ENCODE measurements at regions not wholly inside any gene's neighbourhood (a gene's known extent, or its start where the extent isn't known, plus 50 kb on each side); places are given as distances from the start of the nearest gene placed in this dataset.

DNA sequence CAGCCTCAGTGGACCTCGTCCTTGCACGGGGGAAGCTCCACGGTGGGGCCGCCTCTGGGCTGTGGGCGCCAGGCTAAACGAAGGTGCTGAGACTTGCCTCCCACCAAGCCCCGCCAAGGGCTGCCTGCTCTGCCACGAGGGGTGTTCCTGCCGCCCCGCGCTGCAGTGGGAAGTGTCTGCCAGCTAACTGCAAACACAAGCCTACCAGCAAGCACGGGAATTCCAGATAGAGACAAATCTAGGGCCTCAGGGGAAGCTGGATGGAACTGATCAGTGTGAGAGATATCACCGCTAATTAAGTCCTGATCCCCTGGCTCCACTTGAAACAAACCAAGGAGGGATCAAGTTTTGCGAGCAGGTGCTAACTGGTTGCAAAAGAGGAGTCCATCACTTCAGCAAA lies 181.6 kb upstream of the LEF1 start:
- H3K4me1 Mint-ChIP-seq (ENCODE audit: low read depth, unreplicated experiment) = peaks cover 20% of the 10 kb centered on the region
- TF ChIP-seq, protein P1, sequence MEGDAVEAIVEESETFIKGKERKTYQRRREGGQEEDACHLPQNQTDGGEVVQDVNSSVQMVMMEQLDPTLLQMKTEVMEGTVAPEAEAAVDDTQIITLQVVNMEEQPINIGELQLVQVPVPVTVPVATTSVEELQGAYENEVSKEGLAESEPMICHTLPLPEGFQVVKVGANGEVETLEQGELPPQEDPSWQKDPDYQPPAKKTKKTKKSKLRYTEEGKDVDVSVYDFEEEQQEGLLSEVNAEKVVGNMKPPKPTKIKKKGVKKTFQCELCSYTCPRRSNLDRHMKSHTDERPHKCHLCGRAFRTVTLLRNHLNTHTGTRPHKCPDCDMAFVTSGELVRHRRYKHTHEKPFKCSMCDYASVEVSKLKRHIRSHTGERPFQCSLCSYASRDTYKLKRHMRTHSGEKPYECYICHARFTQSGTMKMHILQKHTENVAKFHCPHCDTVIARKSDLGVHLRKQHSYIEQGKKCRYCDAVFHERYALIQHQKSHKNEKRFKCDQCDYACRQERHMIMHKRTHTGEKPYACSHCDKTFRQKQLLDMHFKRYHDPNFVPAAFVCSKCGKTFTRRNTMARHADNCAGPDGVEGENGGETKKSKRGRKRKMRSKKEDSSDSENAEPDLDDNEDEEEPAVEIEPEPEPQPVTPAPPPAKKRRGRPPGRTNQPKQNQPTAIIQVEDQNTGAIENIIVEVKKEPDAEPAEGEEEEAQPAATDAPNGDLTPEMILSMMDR (IDR thresholded peaks at IDR 0.05; ENCODE audit: insufficient read depth in 1 of 2, low read depth in 1 of 2, low read length in 1 of 2, severe bottlenecking in 1 of 2, unreplicated experiment in 1 of 2) = no peak
- Histone ChIP-seq H3K4me3 (ENCODE audit: low read depth, low read length) (no peak overlapping the region), H3K9me3 (no peaks in the 10 kb centered on the region), H3K27me3 (replicated peaks; ENCODE audit: control insufficient read depth, insufficient read depth, low read length) (no peaks in the 10 kb centered on the region), H3K4me1 (peaks cover 28% of the 10 kb centered on the region), H3K36me3 (ENCODE audit: control insufficient read depth, insufficient read depth, low read length) (no peaks in the 10 kb centered on the region)
- H3K27ac Mint-ChIP-seq (ENCODE audit: unreplicated experiment) = no peak overlapping the region
- ChIA-PET CTCF (no interaction called here), POLR2A (no interaction called here)
- BruUV-seq (replicated peaks) = no TSS peak
- H3K36me3 Mint-ChIP-seq (ENCODE audit: insufficient read depth, unreplicated experiment) = no peaks in the 10 kb centered on the region
- no peaks in the 10 kb centered on the region for H3K9me3 Mint-ChIP-seq (ENCODE audit: unreplicated experiment)
- H3K27me3 Mint-ChIP-seq (ENCODE audit: insufficient read depth, unreplicated experiment) = no peaks in the 10 kb centered on the region
- DNase-seq = no peak
- H3K4me3 Mint-ChIP-seq (ENCODE audit: unreplicated experiment) = no peak overlapping the region
- intact Hi-C loops (cut with micrococcal nuclease; ENCODE audit: unreplicated experiment) = loop anchor here (5.0 kb wide), 1 partner anchor 183 kb away; the partner anchor contains the start of gene LEF1

DNA sequence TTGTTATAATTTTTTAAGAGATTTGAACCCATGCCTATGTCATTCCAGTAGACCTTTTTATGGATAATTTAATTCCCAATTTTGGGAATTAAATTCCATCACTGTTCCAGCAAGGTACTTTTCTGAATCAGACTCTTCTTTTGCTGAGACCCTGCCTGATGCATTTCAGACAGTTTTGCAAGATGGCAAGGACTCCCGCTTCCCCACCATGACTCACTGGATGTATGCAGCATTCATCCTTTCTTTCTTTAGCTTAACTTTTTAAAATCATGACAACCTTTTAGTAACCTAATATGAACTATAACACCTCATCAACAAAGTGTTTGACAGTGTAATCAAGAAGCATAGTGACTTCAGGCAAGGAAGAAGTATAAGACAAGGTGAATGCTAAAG lies 178.1 kb upstream of the LEF1 start:
- Mint-ChIP-seq H3K4me3 (ENCODE audit: unreplicated experiment) (no peak overlapping the region), H3K27me3 (ENCODE audit: insufficient read depth, unreplicated experiment) (no peaks in the 10 kb centered on the region), H3K9me3 (ENCODE audit: unreplicated experiment) (no peaks in the 10 kb centered on the region), H3K27ac (ENCODE audit: unreplicated experiment) (no peak overlapping the region), H3K36me3 (ENCODE audit: insufficient read depth, unreplicated experiment) (no peaks in the 10 kb centered on the region), H3K4me1 (ENCODE audit: low read depth, unreplicated experiment) (peaks cover 2% of the 10 kb centered on the region)
- Histone ChIP-seq H3K27me3 (replicated peaks; ENCODE audit: control insufficient read depth, insufficient read depth, low read length) (no peaks in the 10 kb centered on the region), H3K4me3 (ENCODE audit: low read depth, low read length) (no peak overlapping the region), H3K9me3 (no peaks in the 10 kb centered on the region), H3K36me3 (ENCODE audit: control insufficient read depth, insufficient read depth, low read length) (no peaks in the 10 kb centered on the region), H3K4me1 (peaks cover 7% of the 10 kb centered on the region)
- no peak for DNase-seq
- POLR2A ChIA-PET = no interaction called here
- TF ChIP-seq, protein P1 (IDR thresholded peaks at IDR 0.05; ENCODE audit: insufficient read depth in 1 of 2, low read depth in 1 of 2, low read length in 1 of 2, severe bottlenecking in 1 of 2, unreplicated experiment in 1 of 2) = no peak
- CTCF ChIA-PET = no interaction called here
- no TSS peak for BruUV-seq (replicated peaks)
- intact Hi-C loops (cut with micrococcal nuclease; ENCODE audit: unreplicated experiment) = no loop called here

DNA sequence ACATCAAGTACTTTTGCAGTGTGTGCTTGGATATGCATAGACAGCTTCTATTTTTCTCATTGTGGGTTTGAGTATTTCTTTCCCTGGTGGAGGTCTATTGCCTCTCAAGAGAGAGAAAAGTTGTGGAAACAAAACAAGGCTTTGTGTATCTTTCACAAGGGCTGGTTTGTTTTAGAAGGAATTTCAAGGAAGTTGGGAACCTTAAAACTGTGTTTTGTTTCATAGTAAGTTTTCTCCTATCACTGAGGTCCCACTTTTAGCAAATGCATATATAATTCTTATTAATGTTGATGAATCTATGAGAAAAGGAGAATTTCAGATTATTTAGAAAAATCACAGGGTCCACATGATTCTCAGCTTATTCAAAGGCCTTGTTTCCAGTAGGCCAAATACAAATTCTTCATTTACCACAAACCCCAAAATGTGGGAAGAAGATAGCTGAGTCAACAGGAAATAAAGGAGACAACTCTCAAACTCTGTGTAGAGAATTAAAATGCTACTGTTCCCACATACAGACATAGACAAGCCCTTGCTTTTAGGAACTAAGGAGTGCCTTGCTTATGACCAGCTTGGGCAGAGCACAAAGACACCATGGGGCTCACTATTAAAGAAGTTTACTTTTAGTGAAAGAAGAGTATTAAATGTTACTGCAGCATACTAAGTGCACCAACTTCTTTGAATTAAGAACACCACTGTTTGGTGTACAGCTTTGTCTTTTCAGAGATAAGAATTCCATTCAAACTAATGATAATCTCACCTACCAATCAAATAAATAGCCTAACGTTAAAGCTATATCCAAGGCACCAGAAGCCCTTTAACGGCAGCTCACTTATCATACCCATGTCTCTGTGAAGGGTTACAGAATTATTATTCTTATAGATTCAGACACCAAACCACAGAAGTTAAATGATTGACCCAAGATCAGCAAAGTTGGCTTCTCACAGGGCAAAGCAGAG lies 177.4 kb upstream of the LEF1 start:
- DNase-seq = no peak
- H3K4me3 ChIP-seq (ENCODE audit: low read depth, low read length) = no peak overlapping the region
- ChIA-PET POLR2A (no interaction called here), CTCF (no interaction called here)
- no peaks in the 10 kb centered on the region for H3K9me3 ChIP-seq
- H3K36me3 ChIP-seq (ENCODE audit: control insufficient read depth, insufficient read depth, low read length) = no peaks in the 10 kb centered on the region
- no peaks in the 10 kb centered on the region for H3K9me3 Mint-ChIP-seq (ENCODE audit: unreplicated experiment)
- H3K4me1 Mint-ChIP-seq (ENCODE audit: low read depth, unreplicated experiment) = no peaks in the 10 kb centered on the region
- intact Hi-C loops (cut with micrococcal nuclease; ENCODE audit: unreplicated experiment) = no loop called here
- 0 out of 2 replicates have a peak, but pooled peaks cover under 1% of the 10 kb centered on the region for H3K4me1 ChIP-seq
- no peaks in the 10 kb centered on the region for H3K27me3 ChIP-seq (replicated peaks; ENCODE audit: control insufficient read depth, insufficient read depth, low read length)
- H3K27me3 Mint-ChIP-seq (ENCODE audit: insufficient read depth, unreplicated experiment) = no peaks in the 10 kb centered on the region
- no peak overlapping the region for H3K27ac Mint-ChIP-seq (ENCODE audit: unreplicated experiment)
- no TSS peak for BruUV-seq (replicated peaks)
- TF ChIP-seq, protein P1 (IDR thresholded peaks at IDR 0.05; ENCODE audit: insufficient read depth in 1 of 2, low read depth in 1 of 2, low read length in 1 of 2, severe bottlenecking in 1 of 2, unreplicated experiment in 1 of 2) = no peak
- no peak overlapping the region for H3K4me3 Mint-ChIP-seq (ENCODE audit: unreplicated experiment)
- no peaks in the 10 kb centered on the region for H3K36me3 Mint-ChIP-seq (ENCODE audit: insufficient read depth, unreplicated experiment)

Data from Caco-2 (cell line).